H1 (cell line): ENCODE measurements at regions not wholly inside any gene's neighbourhood (a gene's known extent, or its start where the extent isn't known, plus 50 kb on each side); places are given as distances from the start of the nearest gene placed in this dataset.

Experiments
- CTCF ChIA-PET: fragments of 300-600 bp; sonication (Branson Sonifier 250); formaldehyde crosslinking; loops from one replicate; lab custom pipeline; 2021; ENCODE audit not compliant: partially characterized antibody; lab: Charles Lee
- POLR2A ChIA-PET: fragments of 300-600 bp; sonication (Branson Sonifier 250); formaldehyde crosslinking; loops from one replicate; lab custom pipeline; 2021; ENCODE audit warnings: inconsistent platforms; ENCODE audit not compliant: partially characterized antibody; lab: Charles Lee
- DNase-seq, 2 experiments: peaks; one replicate each; pipeline versions ENCODE4 v3.0.0 to v3.0.0-alpha.2; 2010 to 2022; ENCODE audit warnings: low spot score in 2 of 2, low read depth in 1 of 2, mixed read lengths in 1 of 2
- FAIRE-seq: peaks from 2 replicates; lab custom pipeline; 2011; peaks lifted over from hg19 to GRCh38; lab: Jason Lieb, UNC
- H2AFZ ChIP-seq: 2 replicates; pipeline ENCODE4 v1.8.1; 2012; ENCODE audit warnings: low read length, inconsistent platforms
- H2AK5ac ChIP-seq: 2 replicates; pipeline ENCODE4 v1.6.1; 2013; ENCODE audit warnings: low read depth, low read length
- H2BK120ac ChIP-seq: replicated peaks from 2 replicates; pipeline ENCODE3; 2013; ENCODE audit warnings: low read depth, low read length, inconsistent platforms
- H2BK12ac ChIP-seq: 2 replicates; pipeline ENCODE4 v1.6.1; 2013; ENCODE audit warnings: low read depth, low read length
- H2BK15ac ChIP-seq: 2 replicates; pipeline ENCODE4 v1.6.1; 2013; ENCODE audit warnings: low read length
- H2BK20ac ChIP-seq: 2 replicates; pipeline ENCODE4 v1.6.1; 2013; ENCODE audit warnings: low read length
- H2BK5ac ChIP-seq: 2 replicates; pipeline ENCODE4 v1.6.1; 2013; ENCODE audit warnings: low read depth, low read length
- H3K14ac ChIP-seq: 2 replicates; pipeline ENCODE4 v1.6.1; 2013; ENCODE audit warnings: inconsistent platforms; ENCODE audit not compliant: insufficient read length
- H3K18ac ChIP-seq: 2 replicates; pipeline ENCODE4 v1.6.1; 2013; ENCODE audit warnings: low read length; ENCODE audit errors: extremely low read depth
- H3K23ac ChIP-seq: 2 replicates; pipeline ENCODE4 v1.6.1; 2013; ENCODE audit warnings: inconsistent platforms; ENCODE audit not compliant: insufficient read length
- H3K23me2 ChIP-seq: 2 replicates; pipeline ENCODE4 v1.6.1; 2013; ENCODE audit warnings: low read depth, low read length
- H3K27ac ChIP-seq: 2 replicates; pipeline ENCODE4 v1.6.1; 2011; ENCODE audit warnings: low read depth, low read length, inconsistent platforms
- H3K27me3 ChIP-seq, 4 experiments: replicated peaks in 1 of 4; 1 replicate in 1 of 4; 2 replicates in 3 of 4; pipeline versions ENCODE4 v1.6.1 to v1.8.1; 2011 to 2013; ENCODE audit warnings: low read length in 3 of 4, mild to moderate bottlenecking in 3 of 4, inconsistent platforms in 2 of 4, mixed read lengths in 2 of 4, moderate library complexity in 1 of 4; ENCODE audit not compliant: control insufficient read depth in 3 of 4, insufficient read depth in 3 of 4; ENCODE audit errors: extremely low read depth in 1 of 4
- H3K36me3 ChIP-seq, 4 experiments: 2 replicates each; pipeline versions ENCODE4 v1.6.1 to v1.8.1; 2011 to 2013; ENCODE audit warnings: mild to moderate bottlenecking in 4 of 4, low read length in 3 of 4, moderate library complexity in 2 of 4, control low read depth in 1 of 4, inconsistent platforms in 1 of 4; ENCODE audit not compliant: insufficient read depth in 4 of 4, control insufficient read depth in 2 of 4
- H3K4ac ChIP-seq: replicated peaks from 2 replicates; pipeline ENCODE3; 2013; ENCODE audit warnings: low read length, low read depth, mixed read lengths, inconsistent platforms; ENCODE audit not compliant: insufficient read length
- H3K4me1 ChIP-seq, 4 experiments: replicated peaks in 1 of 4; 1 replicate in 1 of 4; 2 replicates in 3 of 4; pipeline versions ENCODE4 v1.6.1 to v1.8.1; 2011 to 2013; ENCODE audit warnings: low read length in 3 of 4, inconsistent platforms in 2 of 4, mixed read lengths in 1 of 4; ENCODE audit not compliant: insufficient read depth in 4 of 4, control insufficient read depth in 3 of 4
- H3K4me2 ChIP-seq, 2 experiments: 2 replicates each; pipeline versions ENCODE4 v1.6.1 to v1.8.1; 2011 to 2013; ENCODE audit warnings: low read depth in 2 of 2, low read length in 2 of 2, control low read depth in 1 of 2, inconsistent platforms in 1 of 2, mild to moderate bottlenecking in 1 of 2; ENCODE audit not compliant: insufficient read depth in 1 of 2
- H3K4me3 ChIP-seq, 4 experiments: fragments of 200-600, 300-600 bp in 1 of 4; sonication (generic), shearing (Covaris generic), sonication (Bioruptor Twin) in 1 of 4; 2 replicates each; pipeline versions ENCODE4 v1.5.1 to v1.8.1; 2011 to 2016; ENCODE audit warnings: low read length in 4 of 4, low read depth in 3 of 4, control low read depth in 2 of 4, inconsistent platforms in 2 of 4, mild to moderate bottlenecking in 2 of 4, mixed read lengths in 1 of 4, moderate library complexity in 1 of 4; ENCODE audit not compliant: insufficient read depth in 2 of 4; ENCODE audit errors: extremely low read depth in 1 of 4
- H3K56ac ChIP-seq: replicated peaks from 2 replicates; pipeline ENCODE3; 2013; ENCODE audit warnings: low read depth, mild to moderate bottlenecking, mixed read lengths, low read length, inconsistent platforms; ENCODE audit not compliant: insufficient read length
- H3K79me1 ChIP-seq: 2 replicates; pipeline ENCODE4 v1.6.1; 2013; ENCODE audit warnings: low read depth, low read length, control low read depth
- H3K79me2 ChIP-seq, 2 experiments: 2 replicates each; pipeline versions ENCODE4 v1.6.1 to v1.8.1; 2012 to 2013; ENCODE audit warnings: low read length in 2 of 2, mild to moderate bottlenecking in 2 of 2, inconsistent platforms in 1 of 2; ENCODE audit not compliant: insufficient read depth in 2 of 2, control insufficient read depth in 1 of 2
- H3K9ac ChIP-seq, 4 experiments: replicated peaks in 1 of 4; 1 replicate in 1 of 4; 2 replicates in 3 of 4; pipeline versions ENCODE4 v1.6.1 to v1.8.1; 2011 to 2013; ENCODE audit warnings: low read depth in 3 of 4, low read length in 3 of 4, control low read depth in 2 of 4, mild to moderate bottlenecking in 2 of 4, moderate library complexity in 2 of 4, inconsistent platforms in 1 of 4; ENCODE audit errors: extremely low read depth in 1 of 4
- H3K9me3 ChIP-seq, 2 experiments: 2 replicates each; pipeline versions ENCODE4 v1.6.1 to v1.8.1; 2012 to 2013; ENCODE audit warnings: mild to moderate bottlenecking in 2 of 2, moderate library complexity in 2 of 2, control low read depth in 1 of 2, inconsistent platforms in 1 of 2, low read depth in 1 of 2, low read length in 1 of 2, mixed read lengths in 1 of 2; ENCODE audit not compliant: insufficient read depth in 2 of 2
- H4K20me1 ChIP-seq, 2 experiments: replicated peaks in 1 of 2; 2 replicates each; pipeline versions ENCODE3 to v1.8.1; 2011 to 2013; ENCODE audit warnings: inconsistent platforms in 2 of 2, low read length in 2 of 2, mild to moderate bottlenecking in 1 of 2; ENCODE audit not compliant: insufficient read depth in 2 of 2, control insufficient read depth in 1 of 2
- H4K5ac ChIP-seq: 2 replicates; pipeline ENCODE4 v1.6.1; 2013; ENCODE audit warnings: low read length, low read depth, mixed read lengths, inconsistent platforms; ENCODE audit not compliant: insufficient read length
- H4K8ac ChIP-seq: 2 replicates; pipeline ENCODE4 v1.8.0; 2013; ENCODE audit warnings: mild to moderate bottlenecking, moderate library complexity, low read length, inconsistent platforms; ENCODE audit not compliant: insufficient read depth; ENCODE audit errors: extremely low read depth
- H4K91ac ChIP-seq: replicated peaks from 2 replicates; pipeline ENCODE3; 2013; ENCODE audit warnings: low read length, mixed read lengths, inconsistent platforms; ENCODE audit not compliant: insufficient read length
- BCL11A ChIP-seq, 2 experiments: IDR thresholded peaks; one replicate each; pipeline ENCODE4 v1.6.1; 2011; ENCODE audit warnings: low read depth in 2 of 2, low read length in 2 of 2, mild to moderate bottlenecking in 2 of 2
- CEBPB ChIP-seq: IDR thresholded peaks from 2 replicates; pipeline ENCODE4 v1.6.1; 2012; ENCODE audit warnings: low read depth, low read length
- CTCF ChIP-seq, 3 experiments: IDR thresholded peaks; 1 replicate in 2 of 3; 2 replicates in 1 of 3; pipeline versions ENCODE4 v1.5.1 to v1.6.1; 2011; ENCODE audit warnings: low read length in 3 of 3, mild to moderate bottlenecking in 3 of 3, inconsistent platforms in 2 of 3, low read depth in 1 of 3, moderate library complexity in 1 of 3; ENCODE audit not compliant: insufficient read depth in 1 of 3; ENCODE audit errors: control extremely low read depth in 1 of 3
- EP300 ChIP-seq, 2 experiments: IDR thresholded peaks; 1 replicate in 1 of 2; 2 replicates in 1 of 2; pipeline ENCODE4 v1.6.1; 2011 to 2012; ENCODE audit warnings: low read depth in 2 of 2, low read length in 2 of 2, mild to moderate bottlenecking in 2 of 2, borderline replicate concordance in 1 of 2, inconsistent platforms in 1 of 2, moderate library complexity in 1 of 2
- NRF1 ChIP-seq: IDR thresholded peaks from 2 replicates; pipeline ENCODE4 v1.6.1; 2011; ENCODE audit warnings: mild to moderate bottlenecking, low read depth, low read length, improper control_type of control experiment
- SP1 ChIP-seq: IDR thresholded peaks from 2 replicates; pipeline ENCODE4 v1.6.1; 2011; ENCODE audit warnings: low read depth, low read length
- SRF ChIP-seq: IDR thresholded peaks from 2 replicates; pipeline ENCODE4 v1.6.1; 2011; ENCODE audit warnings: mild to moderate bottlenecking, low read depth, low read length, moderate library complexity
- TAF7 ChIP-seq: optimal IDR thresholded peaks from 2 replicates; pipeline ENCODE3; 2011; ENCODE audit warnings: low read depth, mild to moderate bottlenecking, inconsistent platforms, low read length, moderate library complexity, borderline replicate concordance
- YY1 ChIP-seq: IDR thresholded peaks from 2 replicates; pipeline ENCODE4 v1.6.1; 2011; ENCODE audit warnings: low read depth, mild to moderate bottlenecking, low read length
- WGBS, 2 experiments: shearing (Covaris generic) in 1 of 2; methylation state at CpG; one replicate each; pipeline versions ENCODE4 v1.1.6 to v1.1.7; 2013 to 2015; ENCODE audit warnings: low lambda C conversion rate in 2 of 2, mixed read lengths in 2 of 2, inconsistent platforms in 1 of 2, low coverage in 1 of 2, missing lambda C conversion rate in 1 of 2; ENCODE audit not compliant: insufficient replicate concordance in 2 of 2, insufficient coverage in 1 of 2, insufficient read length in 1 of 2; ENCODE audit errors: extremely low coverage in 1 of 2, missing lambda C conversion rate in 1 of 2; 5-methylcytosine and 5-hydroxymethylcytosine counted together

GRCh38 chr16:79843145-79843544 lies 242.6 kb upstream of the MAF start:
- Histone ChIP-seq H3K79me1 (no peaks in the 10 kb centered on the region), H3K9me3 (no peaks in the 10 kb centered on the region), H3K23me2 (no peaks in the 10 kb centered on the region), H3K79me2 (no peaks in the 10 kb centered on the region), H3K9ac (no peak overlapping the region), H2AFZ (no peak overlapping the region), H2BK20ac (no peak overlapping the region), H4K20me1 (no peaks in the 10 kb centered on the region), H3K4me3 (no peak overlapping the region), H2BK15ac (no peak overlapping the region), H3K18ac (no peak overlapping the region), H4K91ac (no peak overlapping the region), H3K23ac (no peak overlapping the region), H2AK5ac (no peak overlapping the region), H4K5ac (no peak overlapping the region), H3K4ac (no peak overlapping the region), H2BK12ac (no peak overlapping the region), H2BK5ac (no peak overlapping the region), H3K4me1 (no peaks in the 10 kb centered on the region), H3K14ac (no peak overlapping the region), H3K36me3 (no peaks in the 10 kb centered on the region; a peak in 1 of 8 replicates), H3K27me3 (no peaks in the 10 kb centered on the region; a peak in 1 of 7 replicates), H2BK120ac (no peak overlapping the region), H4K8ac (no peak overlapping the region), H3K4me2 (no peak overlapping the region), H3K56ac (no peak overlapping the region), H3K27ac (no peak overlapping the region)
- ChIA-PET CTCF (no interaction called here), POLR2A (no interaction called here)
- TF ChIP-seq EP300 (IDR thresholded peaks at IDR 0.05; ENCODE audit: borderline replicate concordance in 1 of 2, low read depth in 2 of 2, low read length in 2 of 2) (no peak), TAF7 (no peak), CEBPB (no peak), SP1 (no peak), CTCF (IDR thresholded peaks at IDR 0.05; ENCODE audit: control extremely low read depth in 1 of 3, insufficient read depth in 1 of 3, low read depth in 1 of 3, low read length in 3 of 3) (no peak), YY1 (no peak), BCL11A (IDR thresholded peaks at IDR 0.05; ENCODE audit: low read depth in 2 of 2, low read length in 2 of 2) (no peak), NRF1 (no peak), SRF (no peak)
- DNase-seq = no peak
- FAIRE-seq = no peak
- WGBS, 2 experiments = 89% methylated on average over 5 of the region's 5 CpGs; no CpG with 5 or more reads in 1 of the 2 experiments
